ENCODE measurements at regions not wholly inside any gene's neighbourhood (a gene's known extent, or its start where the extent isn't known, plus 50 kb on each side); places are given as distances from the start of the nearest gene placed in this dataset.

GRCh38 chr5:125294844-125295243 is 548.4 kb upstream of the ZNF608 start:
- Mint-ChIP-seq H3K27me3 (no peaks in the 10 kb centered on the region), H3K36me3 (ENCODE audit: low read depth) (no peaks in the 10 kb centered on the region), H3K4me3 (no peak overlapping the region), H3K4me1 (ENCODE audit: low read depth) (no peaks in the 10 kb centered on the region), H3K9me3 (no peaks in the 10 kb centered on the region), H3K27ac (no peak overlapping the region)
- ChIA-PET CTCF (no interaction called here), POLR2A (no interaction called here)
- Histone ChIP-seq H3K36me3 (ENCODE audit: insufficient read depth, low read length) (no peaks in the 10 kb centered on the region), H3K4me1 (ENCODE audit: insufficient read depth, low read length) (no peaks in the 10 kb centered on the region), H3K27me3 (ENCODE audit: control insufficient read depth in 1 of 2, insufficient read depth in 2 of 2, low read length in 2 of 2) (no peaks in the 10 kb centered on the region), H3K9me3 (ENCODE audit: control insufficient read depth in 1 of 2, insufficient read depth in 1 of 2, low read length in 2 of 2) (no peaks in the 10 kb centered on the region), H3K4me3 (ENCODE audit: low read length) (no peak overlapping the region), H3K27ac (ENCODE audit: low read depth in 1 of 2, low read length in 2 of 2) (no peak overlapping the region)
- no peak for TF ChIP-seq CTCF (IDR thresholded peaks at IDR 0.05)
- no peak for ATAC-seq (ENCODE audit: poor library complexity)
- intact Hi-C loops (cut with DNase I, micrococcal nuclease): no loop called here
- no peak for DNase-seq

GRCh38 chr5:125295405-125295872 is 549.0 kb upstream of the ZNF608 start:
- no peak overlapping the region for H3K27ac Mint-ChIP-seq
- POLR2A ChIA-PET: no interaction called here
- no peaks in the 10 kb centered on the region for H3K9me3 Mint-ChIP-seq

GRCh38 chr5:125298258-125298657 is 551.8 kb upstream of the ZNF608 start:
- H3K27me3 Mint-ChIP-seq: no peaks in the 10 kb centered on the region
- POLR2A ChIA-PET: no interaction called here

More at GRCh38 chr5:125295405-125295872, 549.0 kb upstream of the ZNF608 start:
- H3K4me1 Mint-ChIP-seq (ENCODE audit: low read depth): no peaks in the 10 kb centered on the region
- no peak for ATAC-seq (ENCODE audit: poor library complexity)
- no peaks in the 10 kb centered on the region for H3K27me3 Mint-ChIP-seq
- intact Hi-C loops (cut with DNase I, micrococcal nuclease): no loop called here
- DNase-seq: no peak
- Histone ChIP-seq H3K27ac (ENCODE audit: low read depth in 1 of 2, low read length in 2 of 2) (no peak overlapping the region), H3K36me3 (ENCODE audit: insufficient read depth, low read length) (no peaks in the 10 kb centered on the region), H3K9me3 (ENCODE audit: control insufficient read depth in 1 of 2, insufficient read depth in 1 of 2, low read length in 2 of 2) (no peaks in the 10 kb centered on the region), H3K4me1 (ENCODE audit: insufficient read depth, low read length) (no peaks in the 10 kb centered on the region), H3K27me3 (ENCODE audit: control insufficient read depth in 1 of 2, insufficient read depth in 2 of 2, low read length in 2 of 2) (no peaks in the 10 kb centered on the region), H3K4me3 (ENCODE audit: low read length) (no peak overlapping the region)
- H3K36me3 Mint-ChIP-seq (ENCODE audit: low read depth): no peaks in the 10 kb centered on the region
- TF ChIP-seq CTCF (IDR thresholded peaks at IDR 0.05): no peak
- CTCF ChIA-PET: no interaction called here
- no peak overlapping the region for H3K4me3 Mint-ChIP-seq

More at GRCh38 chr5:125298258-125298657, 551.8 kb upstream of the ZNF608 start:
- no peak overlapping the region for H3K27ac Mint-ChIP-seq
- no peaks in the 10 kb centered on the region for H3K4me1 Mint-ChIP-seq (ENCODE audit: low read depth)
- H3K9me3 Mint-ChIP-seq: no peaks in the 10 kb centered on the region
- H3K36me3 Mint-ChIP-seq (ENCODE audit: low read depth): no peaks in the 10 kb centered on the region
- H3K4me3 ChIP-seq (ENCODE audit: low read length): no peak overlapping the region
- intact Hi-C loops (cut with DNase I, micrococcal nuclease): no loop called here
- H3K9me3 ChIP-seq (ENCODE audit: control insufficient read depth in 1 of 2, insufficient read depth in 1 of 2, low read length in 2 of 2): no peaks in the 10 kb centered on the region
- no peak for TF ChIP-seq CTCF (IDR thresholded peaks at IDR 0.05)
- DNase-seq (no peak), ATAC-seq (ENCODE audit: poor library complexity) (no peak)
- H3K4me1 ChIP-seq (ENCODE audit: insufficient read depth, low read length): no peaks in the 10 kb centered on the region
- H3K36me3 ChIP-seq (ENCODE audit: insufficient read depth, low read length): no peaks in the 10 kb centered on the region
- no peak overlapping the region for H3K27ac ChIP-seq (ENCODE audit: low read depth in 1 of 2, low read length in 2 of 2)
- no peaks in the 10 kb centered on the region for H3K27me3 ChIP-seq (ENCODE audit: control insufficient read depth in 1 of 2, insufficient read depth in 2 of 2, low read length in 2 of 2)
- H3K4me3 Mint-ChIP-seq: no peak overlapping the region
- CTCF ChIA-PET: no interaction called here

Measured in CD4-positive, alpha-beta T cell (primary cell).